ENCODE measurements at regions not wholly inside any gene's neighbourhood (a gene's known extent, or its start where the extent isn't known, plus 50 kb on each side); places are given as distances from the start of the nearest gene placed in this dataset.

GRCh38 chr16:51924744-51925143 is 622.2 kb downstream of the TOX3 start:
- no peak for TF ChIP-seq POLR2A (IDR thresholded peaks at IDR 0.05; ENCODE audit: low read depth, low read length)
- no peak for TF ChIP-seq POLR2AphosphoS5 (IDR thresholded peaks at IDR 0.05; ENCODE audit: low read depth, low read length)

All from GM12892 (cell line).